B cell (primary cell): ENCODE measurements at regions not wholly inside any gene's neighbourhood (a gene's known extent, or its start where the extent isn't known, plus 50 kb on each side); places are given as distances from the start of the nearest gene placed in this dataset.

Experiments
- ATAC-seq: fragments of 200-7000 bp; cut with Tn5 transposase; one replicate; pipeline ENCODE4 v1.10.0; 2021; ENCODE audit warnings: low read depth, mild to moderate bottlenecking, moderate number of reproducible peaks, moderate library complexity
- CTCF ChIA-PET: fragments of 350-600 bp; sonication (Branson Sonifier 250); formaldehyde crosslinking; loops from one replicate; lab custom pipeline; 2021; ENCODE audit warnings: antibody characterized with exemption, inconsistent platforms; lab: Charles Lee
- POLR2A ChIA-PET: fragments of 350-600 bp; sonication (Branson Sonifier 250); formaldehyde crosslinking; loops from one replicate; lab custom pipeline; 2021; ENCODE audit warnings: antibody characterized with exemption; lab: Charles Lee
- DNase-seq: peaks from one replicate; pipeline ENCODE4 v3.0.0; 2013
- H2AFZ ChIP-seq: 2 replicates; pipeline ENCODE4 v1.6.1; 2012; ENCODE audit warnings: mild to moderate bottlenecking, low read depth, low read length; ENCODE audit not compliant: insufficient read depth, poor library complexity, severe bottlenecking
- H3K27ac ChIP-seq, 2 donors: 1 replicate in 1 of 2; 2 replicates in 1 of 2; pipeline ENCODE4 v1.5.1; 2012 to 2013; ENCODE audit warnings: low read length in 2 of 2, mild to moderate bottlenecking in 2 of 2, moderate library complexity in 1 of 2
- H3K27me3 ChIP-seq, 4 experiments: fragments of 200-600 bp in 1 of 4; sonication (generic) in 1 of 4; replicated peaks in 1 of 4; 1 replicate in 2 of 4; 2 replicates in 2 of 4; pipeline versions ENCODE4 v1.6.1 to v1.7.0; 2013 to 2016; ENCODE audit warnings: low read length in 3 of 4, mild to moderate bottlenecking in 2 of 4, mixed read lengths in 1 of 4, moderate library complexity in 1 of 4; ENCODE audit not compliant: insufficient read depth in 4 of 4, control insufficient read depth in 3 of 4; ENCODE audit errors: control extremely low read depth in 1 of 4
- H3K36me3 ChIP-seq, 2 experiments: replicated peaks in 1 of 2; 1 replicate in 1 of 2; 2 replicates in 1 of 2; pipeline versions ENCODE4 v1.6.1 to v1.7.1; 2013; ENCODE audit warnings: low read length in 1 of 2; ENCODE audit not compliant: insufficient read depth in 2 of 2, control insufficient read depth in 1 of 2; ENCODE audit errors: control extremely low read depth in 1 of 2, extremely low read depth in 1 of 2
- H3K4me1 ChIP-seq, 2 donors: fragments of 200-600 bp in 1 of 2; sonication (generic) in 1 of 2; 1 replicate in 1 of 2; 2 replicates in 1 of 2; pipeline versions ENCODE4 v1.5.1 to v1.6.1; 2013 to 2017; ENCODE audit warnings: low read length in 2 of 2; ENCODE audit not compliant: control insufficient read depth in 2 of 2, insufficient read depth in 2 of 2
- H3K4me2 ChIP-seq: replicated peaks from 2 replicates; pipeline ENCODE3; 2012; ENCODE audit warnings: mild to moderate bottlenecking, low read depth, low read length; ENCODE audit not compliant: poor library complexity, severe bottlenecking
- H3K4me3 ChIP-seq, 5 experiments: fragments of 200-600 bp in 1 of 5; sonication (generic) in 1 of 5; 1 replicate in 3 of 5; 2 replicates in 2 of 5; pipeline versions ENCODE4 v1.5.1 to v1.7.0; 2011 to 2016; ENCODE audit warnings: low read length in 4 of 5, mild to moderate bottlenecking in 4 of 5, low read depth in 2 of 5, control low read depth in 1 of 5, moderate library complexity in 1 of 5; ENCODE audit not compliant: insufficient read depth in 1 of 5; ENCODE audit errors: control extremely low read depth in 1 of 5, extremely low read depth in 1 of 5
- H3K79me2 ChIP-seq: fragments of 200-600 bp; sonication (generic); one replicate; pipeline ENCODE4 v1.6.0; 2016; ENCODE audit warnings: low read length; ENCODE audit not compliant: control insufficient read depth, insufficient read depth
- H3K9ac ChIP-seq: fragments of 200-600 bp; sonication (generic); 2 replicates; pipeline ENCODE4 v1.6.1; 2017; ENCODE audit warnings: mild to moderate bottlenecking, low read length, moderate library complexity
- H3K9me3 ChIP-seq, 3 donors: one replicate each; pipeline versions ENCODE4 v1.6.1 to v1.7.1; 2013; ENCODE audit warnings: low read length in 2 of 3; ENCODE audit not compliant: control insufficient read depth in 2 of 3, insufficient read depth in 1 of 3; ENCODE audit errors: control extremely low read depth in 1 of 3
- H4K20me1 ChIP-seq: 2 replicates; pipeline ENCODE4 v1.6.0; 2012; ENCODE audit warnings: mild to moderate bottlenecking, low read length; ENCODE audit not compliant: insufficient read depth, control insufficient read depth, poor library complexity, severe bottlenecking
- H3K27ac Mint-ChIP-seq: one replicate; pipeline ENCODE4 v1.8.0; 2021; ENCODE audit warnings: mixed read lengths
- H3K27me3 Mint-ChIP-seq: one replicate; pipeline ENCODE4 v1.8.0; 2021; ENCODE audit warnings: mixed read lengths
- H3K4me1 Mint-ChIP-seq: one replicate; pipeline ENCODE4 v1.8.0; 2021; ENCODE audit warnings: mixed read lengths
- H3K4me3 Mint-ChIP-seq: one replicate; pipeline ENCODE4 v1.8.0; 2021; ENCODE audit warnings: mixed read lengths
- H3K9me3 Mint-ChIP-seq: one replicate; pipeline ENCODE4 v1.8.0; 2022; ENCODE audit warnings: mixed read lengths; ENCODE audit not compliant: insufficient read depth
- EZH2 ChIP-seq: IDR thresholded peaks from 2 replicates; pipeline ENCODE4 v1.6.1; 2012; ENCODE audit warnings: borderline replicate concordance, low read depth, mild to moderate bottlenecking, moderate library complexity, low read length; ENCODE audit not compliant: insufficient read depth, poor library complexity, severe bottlenecking
- WGBS: methylation state at CpG from one replicate; pipeline ENCODE4 v1.1.5; 2013; ENCODE audit warnings: missing lambda C conversion rate; ENCODE audit not compliant: insufficient coverage; 5-methylcytosine and 5-hydroxymethylcytosine counted together
- intact Hi-C: fragments of 100-400 bp; cut with micrococcal nuclease; formaldehyde crosslinking; loops from one replicate; pipeline ENCODE4 v1.10.0; 2022
- TF ChIP-seq, protein P1 (sequence below): fragments of 200-600 bp; IDR thresholded peaks from one replicate; pipeline ENCODE4 v1.8.0; 2022; ENCODE audit warnings: antibody characterized with exemption, mild to moderate bottlenecking

DNA sequence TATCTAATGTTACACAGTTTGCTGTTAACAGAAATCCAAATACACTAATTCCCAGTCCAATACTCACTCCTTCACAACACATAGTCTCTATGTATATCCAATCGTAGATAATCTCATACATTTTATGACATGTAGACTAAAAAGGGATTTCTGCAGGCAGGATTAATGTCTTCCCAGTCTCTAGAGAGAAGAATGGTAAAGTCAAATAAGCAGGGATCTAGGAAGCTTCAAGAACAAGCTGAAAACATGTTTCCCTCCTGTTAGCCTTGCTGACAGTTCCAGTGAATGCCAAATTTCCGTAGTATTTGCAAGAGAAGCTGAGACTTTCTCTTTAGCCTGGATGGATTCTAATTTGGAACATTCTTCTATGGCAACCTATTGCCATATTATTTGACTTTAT is 500.1 kb downstream of the IGSF11 start:
- Mint-ChIP-seq H3K4me1 (no peaks in the 10 kb centered on the region), H3K27ac (no peak overlapping the region), H3K27me3 (no peaks in the 10 kb centered on the region), H3K4me3 (no peak overlapping the region), H3K9me3 (peaks cover 3% of the 10 kb centered on the region)
- TF ChIP-seq, protein P1, sequence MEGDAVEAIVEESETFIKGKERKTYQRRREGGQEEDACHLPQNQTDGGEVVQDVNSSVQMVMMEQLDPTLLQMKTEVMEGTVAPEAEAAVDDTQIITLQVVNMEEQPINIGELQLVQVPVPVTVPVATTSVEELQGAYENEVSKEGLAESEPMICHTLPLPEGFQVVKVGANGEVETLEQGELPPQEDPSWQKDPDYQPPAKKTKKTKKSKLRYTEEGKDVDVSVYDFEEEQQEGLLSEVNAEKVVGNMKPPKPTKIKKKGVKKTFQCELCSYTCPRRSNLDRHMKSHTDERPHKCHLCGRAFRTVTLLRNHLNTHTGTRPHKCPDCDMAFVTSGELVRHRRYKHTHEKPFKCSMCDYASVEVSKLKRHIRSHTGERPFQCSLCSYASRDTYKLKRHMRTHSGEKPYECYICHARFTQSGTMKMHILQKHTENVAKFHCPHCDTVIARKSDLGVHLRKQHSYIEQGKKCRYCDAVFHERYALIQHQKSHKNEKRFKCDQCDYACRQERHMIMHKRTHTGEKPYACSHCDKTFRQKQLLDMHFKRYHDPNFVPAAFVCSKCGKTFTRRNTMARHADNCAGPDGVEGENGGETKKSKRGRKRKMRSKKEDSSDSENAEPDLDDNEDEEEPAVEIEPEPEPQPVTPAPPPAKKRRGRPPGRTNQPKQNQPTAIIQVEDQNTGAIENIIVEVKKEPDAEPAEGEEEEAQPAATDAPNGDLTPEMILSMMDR, result no peak
- TF ChIP-seq EZH2, result no peak
- WGBS, result no CpG with 5 or more reads among the region's 2 CpGs
- H3K4me1 ChIP-seq, result no peaks in the 10 kb centered on the region
- no peaks in the 10 kb centered on the region for H3K36me3 ChIP-seq
- no peaks in the 10 kb centered on the region for H3K79me2 ChIP-seq
- intact Hi-C loops, result no loop called here
- H3K4me3 ChIP-seq, result no peak overlapping the region
- DNase-seq (no peak), ATAC-seq (no peak)
- no peak overlapping the region for H3K9ac ChIP-seq
- no peak overlapping the region for H2AFZ ChIP-seq
- ChIA-PET CTCF (no interaction called here), POLR2A (no interaction called here)
- H3K27ac ChIP-seq, result no peak overlapping the region
- no peaks in the 10 kb centered on the region for H4K20me1 ChIP-seq
- no peak overlapping the region for H3K4me2 ChIP-seq
- no peaks in the 10 kb centered on the region for H3K27me3 ChIP-seq
- no peaks in the 10 kb centered on the region for H3K9me3 ChIP-seq

DNA sequence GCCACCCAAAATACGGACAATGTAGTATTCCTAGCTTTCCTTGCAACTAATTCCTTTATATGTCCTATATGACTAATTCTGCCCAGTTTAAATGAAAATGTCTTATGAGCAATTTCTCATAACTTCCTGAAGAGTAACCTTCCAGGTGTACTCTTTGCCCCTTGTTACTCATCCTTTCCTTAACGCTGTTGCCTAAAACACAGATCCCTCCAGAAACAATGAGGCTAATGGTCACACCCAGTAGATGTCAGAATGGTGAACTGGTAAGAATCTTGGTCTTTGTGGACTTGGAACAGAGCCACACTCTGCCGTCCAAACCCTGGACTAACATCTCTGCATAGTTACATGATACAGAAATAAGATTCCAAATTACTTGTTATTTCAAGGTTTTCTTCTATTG is 497.9 kb downstream of the IGSF11 start:
- H3K27me3 ChIP-seq, result no peaks in the 10 kb centered on the region
- no peak overlapping the region for H3K9ac ChIP-seq
- no peak for DNase-seq
- H3K4me3 ChIP-seq, result no peak overlapping the region
- Mint-ChIP-seq H3K4me1 (no peaks in the 10 kb centered on the region), H3K9me3 (peaks cover 3% of the 10 kb centered on the region), H3K27ac (no peak overlapping the region), H3K4me3 (no peak overlapping the region), H3K27me3 (no peaks in the 10 kb centered on the region)
- H4K20me1 ChIP-seq, result no peaks in the 10 kb centered on the region
- no peaks in the 10 kb centered on the region for H3K36me3 ChIP-seq
- ATAC-seq, result no peak
- H3K79me2 ChIP-seq, result no peaks in the 10 kb centered on the region
- H2AFZ ChIP-seq, result no peak overlapping the region
- no peaks in the 10 kb centered on the region for H3K9me3 ChIP-seq
- H3K27ac ChIP-seq, result no peak overlapping the region
- H3K4me1 ChIP-seq, result no peaks in the 10 kb centered on the region
- intact Hi-C loops, result no loop called here
- WGBS, result no CpG with 5 or more reads among the region's 3 CpGs
- no peak overlapping the region for H3K4me2 ChIP-seq
- no peak for TF ChIP-seq EZH2
- TF ChIP-seq, protein P1, result no peak
- POLR2A ChIA-PET, result no interaction called here
- CTCF ChIA-PET, result no interaction called here
